ENCODE measurements at regions not wholly inside any gene's neighbourhood (a gene's known extent, or its start where the extent isn't known, plus 50 kb on each side); places are given as distances from the start of the nearest gene placed in this dataset.

GRCh38 chr7:119102291-119102690, 877.8 kb downstream of the ANKRD7 start:
- Histone ChIP-seq H3K4me2 (ENCODE audit: low read length) (no peak overlapping the region), H3K4me3 (ENCODE audit: low read length) (no peak overlapping the region), H3K36me3 (ENCODE audit: control insufficient read depth, low read length) (no peaks in the 10 kb centered on the region), H3K9me2 (replicated peaks; ENCODE audit: control insufficient read depth, low read length) (no peaks in the 10 kb centered on the region), H4K20me1 (ENCODE audit: control insufficient read depth, insufficient read depth, low read depth, low read length) (no peaks in the 10 kb centered on the region), H3K4me1 (ENCODE audit: control insufficient read depth, low read length) (no peaks in the 10 kb centered on the region), H3K27me3 (ENCODE audit: control insufficient read depth, low read length) (no peaks in the 10 kb centered on the region), H3F3A (ENCODE audit: control insufficient read depth, insufficient read depth) (no peaks in the 10 kb centered on the region), H3K27ac (ENCODE audit: low read depth, low read length) (no peak overlapping the region), H3K79me2 (ENCODE audit: control insufficient read depth, low read length) (no peaks in the 10 kb centered on the region), H3K9me3 (ENCODE audit: control insufficient read depth, insufficient read depth, low read length) (no peaks in the 10 kb centered on the region)
- no peak for TF ChIP-seq EZH2phosphoT487 (IDR thresholded peaks at IDR 0.05; ENCODE audit: borderline replicate concordance, low read length)
- TF ChIP-seq CTCF (IDR thresholded peaks at IDR 0.05; ENCODE audit: low read depth, low read length, poor library complexity, severe bottlenecking), result no peak

- TF ChIP-seq EZH2phosphoT487 (IDR thresholded peaks at IDR 0.05; ENCODE audit: borderline replicate concordance, low read length) (no peak), CTCF (IDR thresholded peaks at IDR 0.05; ENCODE audit: low read depth, low read length, poor library complexity, severe bottlenecking) (no peak)
- Histone ChIP-seq H3F3A (ENCODE audit: control insufficient read depth, insufficient read depth) (no peaks in the 10 kb centered on the region), H3K36me3 (ENCODE audit: control insufficient read depth, low read length) (no peaks in the 10 kb centered on the region), H3K4me3 (ENCODE audit: low read length) (no peak overlapping the region), H3K27me3 (ENCODE audit: control insufficient read depth, low read length) (no peaks in the 10 kb centered on the region), H3K9me2 (replicated peaks; ENCODE audit: control insufficient read depth, low read length) (no peaks in the 10 kb centered on the region), H4K20me1 (ENCODE audit: control insufficient read depth, insufficient read depth, low read depth, low read length) (no peaks in the 10 kb centered on the region), H3K79me2 (ENCODE audit: control insufficient read depth, low read length) (no peaks in the 10 kb centered on the region), H3K4me2 (ENCODE audit: low read length) (no peak overlapping the region), H3K9me3 (ENCODE audit: control insufficient read depth, insufficient read depth, low read length) (no peaks in the 10 kb centered on the region), H3K27ac (ENCODE audit: low read depth, low read length) (no peak overlapping the region), H3K4me1 (ENCODE audit: control insufficient read depth, low read length) (no peaks in the 10 kb centered on the region)
These were observed 880.9 kb downstream of the ANKRD7 start for GRCh38 chr7:119105381-119105780.

- TF ChIP-seq EZH2phosphoT487 (IDR thresholded peaks at IDR 0.05; ENCODE audit: borderline replicate concordance, low read length), result no peak
- TF ChIP-seq CTCF (IDR thresholded peaks at IDR 0.05; ENCODE audit: low read depth, low read length, poor library complexity, severe bottlenecking), result no peak
- Histone ChIP-seq H3K9me3 (ENCODE audit: control insufficient read depth, insufficient read depth, low read length) (no peaks in the 10 kb centered on the region), H3K36me3 (ENCODE audit: control insufficient read depth, low read length) (no peaks in the 10 kb centered on the region), H4K20me1 (ENCODE audit: control insufficient read depth, insufficient read depth, low read depth, low read length) (no peaks in the 10 kb centered on the region), H3K4me3 (ENCODE audit: low read length) (no peak overlapping the region), H3K4me2 (ENCODE audit: low read length) (no peak overlapping the region), H3K4me1 (ENCODE audit: control insufficient read depth, low read length) (no peaks in the 10 kb centered on the region), H3K9me2 (replicated peaks; ENCODE audit: control insufficient read depth, low read length) (no peaks in the 10 kb centered on the region), H3K79me2 (ENCODE audit: control insufficient read depth, low read length) (no peaks in the 10 kb centered on the region), H3F3A (ENCODE audit: control insufficient read depth, insufficient read depth) (no peaks in the 10 kb centered on the region), H3K27me3 (ENCODE audit: control insufficient read depth, low read length) (no peaks in the 10 kb centered on the region), H3K27ac (ENCODE audit: low read depth, low read length) (no peak overlapping the region)
These were observed 898.8 kb downstream of the ANKRD7 start for GRCh38 chr7:119123326-119123725.

GRCh38 chr7:119127706-119128105, 903.2 kb downstream of the ANKRD7 start:
- Histone ChIP-seq H3F3A (ENCODE audit: control insufficient read depth, insufficient read depth) (no peaks in the 10 kb centered on the region), H4K20me1 (ENCODE audit: control insufficient read depth, insufficient read depth, low read depth, low read length) (no peaks in the 10 kb centered on the region), H3K9me2 (replicated peaks; ENCODE audit: control insufficient read depth, low read length) (no peaks in the 10 kb centered on the region), H3K4me1 (ENCODE audit: control insufficient read depth, low read length) (no peaks in the 10 kb centered on the region), H3K79me2 (ENCODE audit: control insufficient read depth, low read length) (no peaks in the 10 kb centered on the region), H3K27me3 (ENCODE audit: control insufficient read depth, low read length) (no peaks in the 10 kb centered on the region), H3K27ac (ENCODE audit: low read depth, low read length) (no peak overlapping the region), H3K36me3 (ENCODE audit: control insufficient read depth, low read length) (no peaks in the 10 kb centered on the region), H3K4me3 (ENCODE audit: low read length) (no peak overlapping the region), H3K4me2 (ENCODE audit: low read length) (no peak overlapping the region), H3K9me3 (ENCODE audit: control insufficient read depth, insufficient read depth, low read length) (no peaks in the 10 kb centered on the region)
- no peak for TF ChIP-seq CTCF (IDR thresholded peaks at IDR 0.05; ENCODE audit: low read depth, low read length, poor library complexity, severe bottlenecking)
- TF ChIP-seq EZH2phosphoT487 (IDR thresholded peaks at IDR 0.05; ENCODE audit: borderline replicate concordance, low read length), result no peak

Data from DOHH2 (cell line).